ENCODE measurements at regions not wholly inside any gene's neighbourhood (a gene's known extent, or its start where the extent isn't known, plus 50 kb on each side); places are given as distances from the start of the nearest gene placed in this dataset.

GRCh38 chr2:157935378-157935906, 59.3 kb upstream of the ACVR1 start:
- no peak for DNase-seq (ENCODE audit: extremely low read depth in 1 of 2, low read depth in 1 of 2)

GRCh38 chr2:157934684-157935377, 58.7 kb upstream of the ACVR1 start:
- no peak for DNase-seq (ENCODE audit: extremely low read depth in 1 of 2, low read depth in 1 of 2)

GRCh38 chr2:157933160-157933920, 57.2 kb upstream of the ACVR1 start:
- no peak for DNase-seq (ENCODE audit: extremely low read depth in 1 of 2, low read depth in 1 of 2)

- DNase-seq (ENCODE audit: extremely low read depth in 1 of 2, low read depth in 1 of 2): no peak
Observed at GRCh38 chr2:157932480-157933159, 56.5 kb upstream of the ACVR1 start.

- no peak for DNase-seq (ENCODE audit: extremely low read depth in 1 of 2, low read depth in 1 of 2)
Observed at GRCh38 chr2:157931542-157931941, 55.4 kb upstream of the ACVR1 start.

GRCh38 chr2:157930728-157931127, 54.6 kb upstream of the ACVR1 start:
- DNase-seq (ENCODE audit: extremely low read depth in 1 of 2, low read depth in 1 of 2): no peak

GRCh38 chr2:157929871-157930667, 53.9 kb upstream of the ACVR1 start:
- DNase-seq (ENCODE audit: extremely low read depth in 1 of 2, low read depth in 1 of 2): no peak

GRCh38 chr2:157928372-157928771, 52.2 kb upstream of the ACVR1 start:
- no peak for DNase-seq (ENCODE audit: extremely low read depth in 1 of 2, low read depth in 1 of 2)

GRCh38 chr2:157927155-157927554, 51.0 kb upstream of the ACVR1 start:
- no peak for DNase-seq (ENCODE audit: extremely low read depth in 1 of 2, low read depth in 1 of 2)

All from activated CD8-positive, alpha-beta memory T cell treated with anti-CD3 and anti-CD28 coated beads for 1 hour (primary cell).